Heart left ventricle (tissue), 13 donors: ENCODE measurements at regions not wholly inside any gene's neighbourhood (a gene's known extent, or its start where the extent isn't known, plus 50 kb on each side); places are given as distances from the start of the nearest gene placed in this dataset.

ENCODE experiments used
- POLR2A ChIP-seq, 2 donors: fragments of 450-650 bp; IDR thresholded peaks; one replicate each; pipeline ENCODE4 v1.6.1; 2017; ENCODE audit warnings: antibody characterized with exemption in 2 of 2, mild to moderate bottlenecking in 2 of 2, moderate library complexity in 2 of 2
- TF ChIP-seq, protein P1 (sequence below), 12 donors: fragments of 200-600 bp; sonication (generic) in 4 of 12; IDR thresholded peaks; one replicate each; pipeline versions ENCODE4 v1.5.0 to v1.8.0; 2018 to 2022; ENCODE audit warnings: antibody characterized with exemption in 12 of 12, mild to moderate bottlenecking in 5 of 12
- donor health status: ischemic (EF 13 %, LVEDD 7.1; RV severe dilation, severe dysfunction).
- donor health status: DM: no; HTN: yes; CAD: no.
- donor health status: DM: no; HTN: no; CAD: no.
- donor health status: ischemic (EF 25% LVEDD 6.9; RV normal size, moderate dysfunction).
- donor health status: ischemic (EF 25% LVEDD 5.7; RV mildly dilated, moderate dysfunction).
- donor health status: ischemic (EF 35%, LVEDD 5.7; RV mildly dilated, moderate dysfunction).
- donor health status: nonischemic (EF 11% LVEDD 7.7; RV severe dilation, severe dysfunction).
- donor health status: DM: yes; HTN: yes; CAD: no.
- donor health status: PGD.
- donor health status: ischemic (EF 29% LVEDD 5.4; RV normal size, mild dysfunction).
- donor health status: nonischemic (EF 23%, LVEDD 6.1; RV moderate dilation, normal function).

DNA sequence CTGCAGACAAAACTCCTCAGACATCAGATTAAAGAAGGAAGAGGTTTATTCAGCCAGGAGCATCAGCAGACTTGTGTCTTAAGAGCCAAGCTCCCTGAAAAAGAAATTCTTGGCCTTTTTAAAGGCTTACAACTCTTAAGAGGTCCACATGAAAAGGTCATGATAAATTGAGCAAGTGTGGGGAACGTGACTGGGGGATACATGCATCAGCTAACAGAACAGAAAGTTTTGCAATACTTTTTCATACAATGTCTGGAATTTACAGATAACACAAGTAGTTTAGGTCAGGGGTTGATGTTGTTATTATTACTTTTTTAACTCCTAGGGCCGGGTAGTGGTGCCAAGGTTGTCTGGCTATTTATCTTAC is 55.6 kb upstream of the RBMX start:
- TF ChIP-seq, protein P1, sequence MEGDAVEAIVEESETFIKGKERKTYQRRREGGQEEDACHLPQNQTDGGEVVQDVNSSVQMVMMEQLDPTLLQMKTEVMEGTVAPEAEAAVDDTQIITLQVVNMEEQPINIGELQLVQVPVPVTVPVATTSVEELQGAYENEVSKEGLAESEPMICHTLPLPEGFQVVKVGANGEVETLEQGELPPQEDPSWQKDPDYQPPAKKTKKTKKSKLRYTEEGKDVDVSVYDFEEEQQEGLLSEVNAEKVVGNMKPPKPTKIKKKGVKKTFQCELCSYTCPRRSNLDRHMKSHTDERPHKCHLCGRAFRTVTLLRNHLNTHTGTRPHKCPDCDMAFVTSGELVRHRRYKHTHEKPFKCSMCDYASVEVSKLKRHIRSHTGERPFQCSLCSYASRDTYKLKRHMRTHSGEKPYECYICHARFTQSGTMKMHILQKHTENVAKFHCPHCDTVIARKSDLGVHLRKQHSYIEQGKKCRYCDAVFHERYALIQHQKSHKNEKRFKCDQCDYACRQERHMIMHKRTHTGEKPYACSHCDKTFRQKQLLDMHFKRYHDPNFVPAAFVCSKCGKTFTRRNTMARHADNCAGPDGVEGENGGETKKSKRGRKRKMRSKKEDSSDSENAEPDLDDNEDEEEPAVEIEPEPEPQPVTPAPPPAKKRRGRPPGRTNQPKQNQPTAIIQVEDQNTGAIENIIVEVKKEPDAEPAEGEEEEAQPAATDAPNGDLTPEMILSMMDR (IDR thresholded peaks at IDR 0.05) = no peak
- no peak for TF ChIP-seq POLR2A (IDR thresholded peaks at IDR 0.05)
